GM12878 (cell line): ENCODE measurements at regions not wholly inside any gene's neighbourhood (a gene's known extent, or its start where the extent isn't known, plus 50 kb on each side); places are given as distances from the start of the nearest gene placed in this dataset.

Source experiments
- ATAC-seq: fragments of 200-7000 bp; cut with Tn5 transposase; 3 replicates; pipeline ENCODE4 v1.9.1; 2020; ENCODE audit warnings: mild to moderate bottlenecking, moderate library complexity
- BruUV-seq: library from RNA; stranded (reverse); fragments of 400-500 nt; replicated peaks from 2 replicates; lab custom pipeline; 2021; lab: Mats Ljungman, UMichigan
- CTCF ChIA-PET: fragments of 300-600 bp; sonication (Branson Sonifier 250); formaldehyde crosslinking; extraction: SDS; loops from one replicate; lab custom pipeline; 2021; ENCODE audit warnings: inconsistent platforms; lab: Yijun Ruan, JAX
- POLR2A ChIA-PET: fragments of 350-600 bp; formaldehyde crosslinking; extraction: SDS; loops from one replicate; lab custom pipeline; 2021; ENCODE audit warnings: inconsistent platforms; lab: Charles Lee
- RAD21 ChIA-PET: fragments of 300-600 bp; sonication (Branson Sonifier 250); formaldehyde crosslinking; loops from one replicate; lab custom pipeline; 2023; ENCODE audit warnings: antibody characterized with exemption; ENCODE audit not compliant: unreplicated experiment; lab: Charles Lee
- SMC1A ChIA-PET: fragments of 300-600 bp; sonication (Branson Sonifier 250); formaldehyde crosslinking; loops from one replicate; lab custom pipeline; 2023; ENCODE audit not compliant: unreplicated experiment, uncharacterized antibody; lab: Charles Lee
- DNase-seq: peaks from one replicate; pipeline ENCODE4 v3.0.0-alpha.2; 2011; ENCODE audit warnings: low read depth, low spot score
- FAIRE-seq: peaks from 3 replicates; lab custom pipeline; 2011; peaks lifted over from hg19 to GRCh38; lab: Jason Lieb, UNC
- H2AFZ ChIP-seq: 2 replicates; pipeline ENCODE4 v1.6.0; 2011; ENCODE audit warnings: low read depth, low read length, control low read depth; ENCODE audit not compliant: control insufficient read depth
- H3K27ac ChIP-seq: 2 replicates; pipeline ENCODE4 v1.5.1; 2011; ENCODE audit warnings: control low read depth; ENCODE audit not compliant: control insufficient read depth, insufficient read depth
- H3K27me3 ChIP-seq, 2 experiments: replicated peaks in 1 of 2; 2 replicates each; pipeline versions ENCODE4 v1.6.0 to v1.6.1; 2011; ENCODE audit warnings: low read length in 1 of 2; ENCODE audit not compliant: control insufficient read depth in 2 of 2, insufficient read depth in 2 of 2
- H3K36me3 ChIP-seq, 2 experiments: 2 replicates each; pipeline ENCODE4 v1.5.1; 2011; ENCODE audit warnings: low read length in 1 of 2; ENCODE audit not compliant: control insufficient read depth in 2 of 2, insufficient read depth in 2 of 2
- H3K4me1 ChIP-seq: 2 replicates; pipeline ENCODE4 v1.6.1; 2011; ENCODE audit warnings: mild to moderate bottlenecking, low read length, moderate library complexity, mixed read lengths; ENCODE audit not compliant: control insufficient read depth, insufficient read depth
- H3K4me2 ChIP-seq: 2 replicates; pipeline ENCODE4 v1.6.0; 2011; ENCODE audit warnings: control low read depth; ENCODE audit not compliant: control insufficient read depth, insufficient read depth
- H3K4me3 ChIP-seq: fragments of 200-600 bp; sonication (generic); 2 replicates; pipeline ENCODE4 v1.5.1; 2016
- H3K79me2 ChIP-seq: 2 replicates; pipeline ENCODE4 v1.6.0; 2011; ENCODE audit warnings: low read length; ENCODE audit not compliant: control insufficient read depth, insufficient read depth
- H3K9ac ChIP-seq: 2 replicates; pipeline ENCODE4 v1.8.0; 2011; ENCODE audit warnings: low read length, control low read depth, mixed read lengths; ENCODE audit not compliant: control insufficient read depth, insufficient read depth
- H3K9me3 ChIP-seq: replicated peaks from 3 replicates; pipeline ENCODE4 v1.5.1; 2011; ENCODE audit warnings: mild to moderate bottlenecking, low read length; ENCODE audit not compliant: control insufficient read depth, insufficient read depth
- H4K20me1 ChIP-seq: 2 replicates; pipeline ENCODE4 v1.6.0; 2011; ENCODE audit not compliant: control insufficient read depth, insufficient read depth
- CBX3 ChIP-seq: fragments of 200-600 bp; sonication (generic); IDR thresholded peaks from 2 replicates; pipeline ENCODE4 v1.6.1; 2016; ENCODE audit warnings: low read depth, borderline replicate concordance
- CREB1 ChIP-seq: IDR thresholded peaks from 2 replicates; pipeline ENCODE4 v1.6.1; 2012; ENCODE audit warnings: low read depth, mild to moderate bottlenecking, inconsistent platforms
- GABPA ChIP-seq: IDR thresholded peaks from 2 replicates; pipeline ENCODE4 v1.6.1; 2014; ENCODE audit warnings: antibody characterized with exemption, low read depth, mild to moderate bottlenecking, inconsistent platforms
- HDAC6 ChIP-seq: fragments of 200-600 bp; sonication (generic); IDR thresholded peaks from one replicate; pipeline ENCODE4 v1.8.0; 2017; ENCODE audit warnings: antibody characterized with exemption; ENCODE audit not compliant: unreplicated experiment
- NFIC ChIP-seq: IDR thresholded peaks from 2 replicates; pipeline ENCODE4 v1.6.1; 2012; ENCODE audit warnings: low read depth, mild to moderate bottlenecking, inconsistent platforms, low read length, moderate library complexity
- NFYB ChIP-seq: IDR thresholded peaks from 2 replicates; pipeline ENCODE4 v1.6.1; 2011; ENCODE audit warnings: low read depth, mild to moderate bottlenecking, low read length, improper control_type of control experiment, moderate library complexity; ENCODE audit not compliant: insufficient read depth
- NR2C1 ChIP-seq: fragments of 450-650 bp; IDR thresholded peaks from 2 replicates; pipeline ENCODE4 v1.6.1; 2017; ENCODE audit warnings: antibody characterized with exemption, mild to moderate bottlenecking, moderate library complexity
- SKIL ChIP-seq: fragments of 450-650 bp; IDR thresholded peaks from 2 replicates; pipeline ENCODE4 v1.6.1; 2017; ENCODE audit warnings: mild to moderate bottlenecking, low read depth, inconsistent platforms; ENCODE audit not compliant: poor library complexity, severe bottlenecking
- USF1 ChIP-seq: IDR thresholded peaks from 2 replicates; pipeline ENCODE4 v1.6.1; 2011; ENCODE audit warnings: borderline replicate concordance, low read depth, mild to moderate bottlenecking, moderate library complexity, mixed read lengths, low read length; ENCODE audit not compliant: insufficient read depth; ENCODE audit errors: extremely low read length
- YY1 ChIP-seq: IDR thresholded peaks from 2 replicates; pipeline ENCODE4 v1.6.1; 2011; ENCODE audit warnings: low read depth, mild to moderate bottlenecking, low read length
- ZNF217 ChIP-seq: fragments of 450-650 bp; IDR thresholded peaks from 2 replicates; pipeline ENCODE4 v1.6.1; 2017; ENCODE audit warnings: antibody characterized with exemption, mild to moderate bottlenecking
- ZNF24 ChIP-seq: fragments of 450-650 bp; IDR thresholded peaks from 2 replicates; pipeline ENCODE4 v1.6.1; 2017; ENCODE audit warnings: antibody characterized with exemption, mild to moderate bottlenecking
- WGBS: methylation state at CpG from one replicate; pipeline ENCODE4 v1.1.6; 2016; ENCODE audit warnings: low lambda C conversion rate; ENCODE audit not compliant: insufficient replicate concordance, insufficient coverage; ENCODE audit errors: missing lambda C conversion rate; 5-methylcytosine and 5-hydroxymethylcytosine counted together
- in situ Hi-C: fragments of 300-500 bp; cut with MboI; formaldehyde crosslinking; loops from 9 replicates; pipeline ENCODE4 v1.14.3; 2018; ENCODE audit warnings: mixed read lengths
- intact Hi-C: fragments of 100-400 bp; cut with micrococcal nuclease; formaldehyde crosslinking; loops from one replicate; pipeline ENCODE4 v1.14.2; 2022; ENCODE audit not compliant: unreplicated experiment
- TF ChIP-seq, protein P1 (sequence below): fragments of 450-650 bp; formaldehyde crosslinking; IDR thresholded peaks from 2 replicates; pipeline ENCODE4 v1.4.0; 2020; ENCODE audit warnings: mild to moderate bottlenecking, moderate library complexity

GRCh38 chr2:20513946-20514345 is 67.1 kb downstream of the RHOB start (continued):
- TF ChIP-seq GABPA, result no peak

GRCh38 chr2:20514596-20515269 is 67.9 kb downstream of the RHOB start:
- peaks cover 14% of the 10 kb centered on the region for H3K4me1 ChIP-seq
- TF ChIP-seq ZNF24, result no peak
- no peak for TF ChIP-seq ZNF217
- TF ChIP-seq HDAC6, result no peak
- no peak for TF ChIP-seq CBX3
- no peak for TF ChIP-seq NFIC
- TF ChIP-seq, protein P1, sequence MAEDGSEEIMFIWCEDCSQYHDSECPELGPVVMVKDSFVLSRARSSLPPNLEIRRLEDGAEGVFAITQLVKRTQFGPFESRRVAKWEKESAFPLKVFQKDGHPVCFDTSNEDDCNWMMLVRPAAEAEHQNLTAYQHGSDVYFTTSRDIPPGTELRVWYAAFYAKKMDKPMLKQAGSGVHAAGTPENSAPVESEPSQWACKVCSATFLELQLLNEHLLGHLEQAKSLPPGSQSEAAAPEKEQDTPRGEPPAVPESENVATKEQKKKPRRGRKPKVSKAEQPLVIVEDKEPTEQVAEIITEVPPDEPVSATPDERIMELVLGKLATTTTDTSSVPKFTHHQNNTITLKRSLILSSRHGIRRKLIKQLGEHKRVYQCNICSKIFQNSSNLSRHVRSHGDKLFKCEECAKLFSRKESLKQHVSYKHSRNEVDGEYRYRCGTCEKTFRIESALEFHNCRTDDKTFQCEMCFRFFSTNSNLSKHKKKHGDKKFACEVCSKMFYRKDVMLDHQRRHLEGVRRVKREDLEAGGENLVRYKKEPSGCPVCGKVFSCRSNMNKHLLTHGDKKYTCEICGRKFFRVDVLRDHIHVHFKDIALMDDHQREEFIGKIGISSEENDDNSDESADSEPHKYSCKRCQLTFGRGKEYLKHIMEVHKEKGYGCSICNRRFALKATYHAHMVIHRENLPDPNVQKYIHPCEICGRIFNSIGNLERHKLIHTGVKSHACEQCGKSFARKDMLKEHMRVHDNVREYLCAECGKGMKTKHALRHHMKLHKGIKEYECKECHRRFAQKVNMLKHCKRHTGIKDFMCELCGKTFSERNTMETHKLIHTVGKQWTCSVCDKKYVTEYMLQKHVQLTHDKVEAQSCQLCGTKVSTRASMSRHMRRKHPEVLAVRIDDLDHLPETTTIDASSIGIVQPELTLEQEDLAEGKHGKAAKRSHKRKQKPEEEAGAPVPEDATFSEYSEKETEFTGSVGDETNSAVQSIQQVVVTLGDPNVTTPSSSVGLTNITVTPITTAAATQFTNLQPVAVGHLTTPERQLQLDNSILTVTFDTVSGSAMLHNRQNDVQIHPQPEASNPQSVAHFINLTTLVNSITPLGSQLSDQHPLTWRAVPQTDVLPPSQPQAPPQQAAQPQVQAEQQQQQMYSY, result no peak
- no peak for TF ChIP-seq SKIL
- TF ChIP-seq CREB1, result no peak
- no peak for TF ChIP-seq USF1
- TF ChIP-seq NR2C1, result no peak
- no peak for TF ChIP-seq NFYB
- no peak for TF ChIP-seq YY1
- ChIA-PET RAD21 (no interaction called here), SMC1A (interaction anchor here (1.6 to 3.1 kb wide), 2 partner anchors 9 to 11 kb away, joined by 4 to 23 read pairs; no protein-coding TSS in a partner anchor), CTCF (no interaction called here), POLR2A (interaction anchor here (1.0 kb wide), 1 partner anchor 81 kb away, joined by 3 read pairs; no protein-coding TSS in a partner anchor)
- FAIRE-seq (peak; percentile 68), ATAC-seq (no peak), DNase-seq (no peak)
- intact Hi-C loops (no loop called here), in situ Hi-C loops (no loop called here)
- H4K20me1 ChIP-seq, result no peaks in the 10 kb centered on the region
- no peak overlapping the region for H3K4me3 ChIP-seq
- BruUV-seq, result no TSS peak
- no peaks in the 10 kb centered on the region for H3K36me3 ChIP-seq
- H3K9ac ChIP-seq, result no peak overlapping the region
- 74% methylated on average over 8 of the region's 8 CpGs for WGBS
- H2AFZ ChIP-seq, result no peak overlapping the region
- no peaks in the 10 kb centered on the region; the same call in 2 of the 3 replicates for H3K9me3 ChIP-seq
- H3K79me2 ChIP-seq, result no peaks in the 10 kb centered on the region
- no peak overlapping the region for H3K27ac ChIP-seq
- H3K4me2 ChIP-seq, result no peak overlapping the region
- H3K27me3 ChIP-seq, result no peaks in the 10 kb centered on the region; a peak in 1 of 4 replicates
